ENCODE measurements at regions not wholly inside any gene's neighbourhood (a gene's known extent, or its start where the extent isn't known, plus 50 kb on each side); places are given as distances from the start of the nearest gene placed in this dataset.

GRCh38 chr3:151935446-151935845, 62.0 kb downstream of the SUCNR1 start:
- DNase-seq (ENCODE audit: low spot score), result no peak

- no peak for DNase-seq (ENCODE audit: low spot score)
Observed at GRCh38 chr3:151940481-151940880, 67.0 kb downstream of the SUCNR1 start.

- DNase-seq (ENCODE audit: low spot score), result no peak
Observed at GRCh38 chr3:151943539-151943938, 70.1 kb downstream of the SUCNR1 start.

- no peak for DNase-seq (ENCODE audit: low spot score)
Observed at GRCh38 chr3:151944356-151944755, 70.9 kb downstream of the SUCNR1 start.

GRCh38 chr3:151946606-151947005, 73.2 kb downstream of the SUCNR1 start:
- peak; percentile 24 for DNase-seq (ENCODE audit: low spot score)

GRCh38 chr3:151949706-151950105, 76.3 kb downstream of the SUCNR1 start:
- no peak for DNase-seq (ENCODE audit: low spot score)

GRCh38 chr3:151955356-151955755, 81.9 kb downstream of the SUCNR1 start:
- DNase-seq (ENCODE audit: low spot score), result no peak

- DNase-seq (ENCODE audit: low spot score), result no peak
Observed at GRCh38 chr3:151960961-151961580, 87.6 kb downstream of the SUCNR1 start.

GRCh38 chr3:151962352-151962751, 88.9 kb downstream of the SUCNR1 start:
- peak; percentile 13 for DNase-seq (ENCODE audit: low spot score)

GRCh38 chr3:151962912-151963311, 89.5 kb downstream of the SUCNR1 start:
- DNase-seq (ENCODE audit: low spot score), result no peak

GRCh38 chr3:151964743-151965142, 91.3 kb downstream of the SUCNR1 start:
- no peak for DNase-seq (ENCODE audit: low spot score)

GRCh38 chr3:151969026-151969642, 95.7 kb downstream of the SUCNR1 start:
- no peak for DNase-seq (ENCODE audit: low spot score)

- DNase-seq (ENCODE audit: low spot score), result no peak
Observed at GRCh38 chr3:151971814-151972579, 98.6 kb downstream of the SUCNR1 start.

GRCh38 chr3:151974067-151974466, 100.6 kb downstream of the SUCNR1 start:
- DNase-seq (ENCODE audit: low spot score), result peak; percentile 48

GRCh38 chr3:151976211-151977050, 103.0 kb downstream of the SUCNR1 start:
- peak; percentile 83 for DNase-seq (ENCODE audit: low spot score)

- peak; percentile 12 for DNase-seq (ENCODE audit: low spot score)
Observed at GRCh38 chr3:151979906-151980305, 106.5 kb downstream of the SUCNR1 start.

GRCh38 chr3:151983538-151983937, 110.1 kb downstream of the SUCNR1 start:
- DNase-seq (ENCODE audit: low spot score), result no peak

GRCh38 chr3:151985787-151986430, 112.5 kb downstream of the SUCNR1 start:
- DNase-seq (ENCODE audit: low spot score), result no peak

GRCh38 chr3:151987893-151988292, 114.5 kb downstream of the SUCNR1 start:
- DNase-seq (ENCODE audit: low spot score), result no peak

GRCh38 chr3:151989621-151990020, 116.2 kb downstream of the SUCNR1 start:
- no peak for DNase-seq (ENCODE audit: low spot score)

- DNase-seq (ENCODE audit: low spot score), result no peak
Observed at GRCh38 chr3:151990696-151991376, 117.4 kb downstream of the SUCNR1 start.
